MCF 10A (cell line): ENCODE measurements at regions not wholly inside any gene's neighbourhood (a gene's known extent, or its start where the extent isn't known, plus 50 kb on each side); places are given as distances from the start of the nearest gene placed in this dataset.

ENCODE experiments used
- BruUV-seq: library from RNA; stranded (reverse); fragments of 400-500 nt; replicated peaks from 2 replicates; lab custom pipeline; 2021; lab: Mats Ljungman, UMichigan
- CTCF ChIA-PET: fragments of 300-600 bp; sonication (Branson Sonifier 250); formaldehyde crosslinking; extraction: SDS; loops from one replicate; lab custom pipeline; 2021; ENCODE audit warnings: antibody characterized with exemption, inconsistent platforms; lab: Yijun Ruan, JAX
- POLR2A ChIA-PET: fragments of 300-600, 350-650 bp; sonication (Branson Sonifier 250); formaldehyde crosslinking; extraction: SDS; loops from one replicate; lab custom pipeline; 2020; ENCODE audit warnings: antibody characterized with exemption, inconsistent platforms; lab: Yijun Ruan, JAX
- DNase-seq: peaks from one replicate; pipeline ENCODE4 v3.0.0-alpha.2; 2018; ENCODE audit not compliant: unreplicated experiment
- H3K27ac Mint-ChIP-seq: one replicate; pipeline ENCODE4 v1.8.0; 2022; ENCODE audit warnings: mild to moderate bottlenecking, low read depth, mixed read lengths; ENCODE audit not compliant: unreplicated experiment
- H3K27me3 Mint-ChIP-seq: one replicate; pipeline ENCODE4 v1.8.0; 2022; ENCODE audit warnings: mixed read lengths; ENCODE audit not compliant: insufficient read depth, unreplicated experiment
- H3K36me3 Mint-ChIP-seq: one replicate; pipeline ENCODE4 v1.8.0; 2022; ENCODE audit warnings: mild to moderate bottlenecking, moderate library complexity, mixed read lengths; ENCODE audit not compliant: insufficient read depth, unreplicated experiment
- H3K4me1 Mint-ChIP-seq: one replicate; pipeline ENCODE4 v1.8.0; 2022; ENCODE audit warnings: mixed read lengths; ENCODE audit not compliant: insufficient read depth, unreplicated experiment
- H3K4me3 Mint-ChIP-seq: one replicate; pipeline ENCODE4 v1.8.0; 2022; ENCODE audit warnings: mild to moderate bottlenecking, moderate library complexity, mixed read lengths; ENCODE audit not compliant: unreplicated experiment
- H3K9me3 Mint-ChIP-seq: one replicate; pipeline ENCODE4 v1.8.0; 2022; ENCODE audit warnings: mixed read lengths; ENCODE audit not compliant: unreplicated experiment
- intact Hi-C: fragments of 100-400 bp; cut with micrococcal nuclease; formaldehyde crosslinking; loops from 2 replicates; pipeline ENCODE4 v1.14.1; 2022
- TF ChIP-seq, protein P1 (sequence below): fragments of 200-600 bp; IDR thresholded peaks from one replicate; pipeline ENCODE4 v1.8.0; 2022; ENCODE audit warnings: antibody characterized with exemption, mild to moderate bottlenecking; ENCODE audit not compliant: unreplicated experiment

DNA sequence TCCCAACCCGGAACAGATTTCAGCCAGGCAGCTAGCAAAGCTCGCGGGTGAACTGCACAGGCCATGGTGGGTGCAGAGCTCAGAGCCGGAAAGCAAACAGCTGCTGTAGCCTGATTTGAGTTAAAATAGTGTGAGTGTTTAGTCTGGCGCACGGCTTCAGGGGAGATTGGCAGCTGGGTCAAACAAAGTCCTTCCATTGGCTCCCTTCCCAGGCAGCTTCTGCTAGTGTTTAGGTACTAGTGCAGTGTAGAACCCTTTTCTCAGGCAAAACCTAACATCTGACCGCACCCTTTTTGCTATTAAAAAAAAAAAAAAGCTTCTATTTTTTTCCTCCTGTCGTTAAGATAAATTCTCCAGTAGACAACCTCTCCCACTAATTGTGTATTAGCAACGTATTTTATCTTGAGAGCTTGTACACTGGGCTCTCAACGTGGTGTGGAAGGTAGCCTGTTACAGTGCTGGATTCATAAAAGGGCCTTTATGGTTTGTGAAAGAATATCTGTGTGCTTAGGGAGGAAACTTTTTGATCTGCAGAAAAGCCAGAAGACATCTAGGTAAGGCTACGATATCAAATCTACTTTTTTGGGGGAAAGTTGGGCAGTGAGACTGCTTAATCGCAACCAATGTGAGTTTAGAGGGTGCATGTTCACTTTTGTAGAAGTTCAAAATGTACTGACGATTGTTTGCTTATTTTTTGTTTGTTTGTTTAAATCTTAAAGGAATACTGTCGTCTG is 689.6 kb downstream of the USP25 start:
- TF ChIP-seq, protein P1, sequence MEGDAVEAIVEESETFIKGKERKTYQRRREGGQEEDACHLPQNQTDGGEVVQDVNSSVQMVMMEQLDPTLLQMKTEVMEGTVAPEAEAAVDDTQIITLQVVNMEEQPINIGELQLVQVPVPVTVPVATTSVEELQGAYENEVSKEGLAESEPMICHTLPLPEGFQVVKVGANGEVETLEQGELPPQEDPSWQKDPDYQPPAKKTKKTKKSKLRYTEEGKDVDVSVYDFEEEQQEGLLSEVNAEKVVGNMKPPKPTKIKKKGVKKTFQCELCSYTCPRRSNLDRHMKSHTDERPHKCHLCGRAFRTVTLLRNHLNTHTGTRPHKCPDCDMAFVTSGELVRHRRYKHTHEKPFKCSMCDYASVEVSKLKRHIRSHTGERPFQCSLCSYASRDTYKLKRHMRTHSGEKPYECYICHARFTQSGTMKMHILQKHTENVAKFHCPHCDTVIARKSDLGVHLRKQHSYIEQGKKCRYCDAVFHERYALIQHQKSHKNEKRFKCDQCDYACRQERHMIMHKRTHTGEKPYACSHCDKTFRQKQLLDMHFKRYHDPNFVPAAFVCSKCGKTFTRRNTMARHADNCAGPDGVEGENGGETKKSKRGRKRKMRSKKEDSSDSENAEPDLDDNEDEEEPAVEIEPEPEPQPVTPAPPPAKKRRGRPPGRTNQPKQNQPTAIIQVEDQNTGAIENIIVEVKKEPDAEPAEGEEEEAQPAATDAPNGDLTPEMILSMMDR = no peak
- peaks cover 53% of the 10 kb centered on the region for H3K27me3 Mint-ChIP-seq
- H3K36me3 Mint-ChIP-seq = no peaks in the 10 kb centered on the region
- intact Hi-C loops = no loop called here
- ChIA-PET CTCF (interaction anchor here (1.0 kb wide), 1 partner anchor 429 kb away, joined by 4 read pairs; no protein-coding TSS in a partner anchor), POLR2A (no interaction called here)
- no peak overlapping the region for H3K27ac Mint-ChIP-seq
- BruUV-seq = no TSS peak
- no peaks in the 10 kb centered on the region for H3K4me1 Mint-ChIP-seq
- no peak overlapping the region for H3K4me3 Mint-ChIP-seq
- H3K9me3 Mint-ChIP-seq = no peaks in the 10 kb centered on the region
- no peak for DNase-seq

DNA sequence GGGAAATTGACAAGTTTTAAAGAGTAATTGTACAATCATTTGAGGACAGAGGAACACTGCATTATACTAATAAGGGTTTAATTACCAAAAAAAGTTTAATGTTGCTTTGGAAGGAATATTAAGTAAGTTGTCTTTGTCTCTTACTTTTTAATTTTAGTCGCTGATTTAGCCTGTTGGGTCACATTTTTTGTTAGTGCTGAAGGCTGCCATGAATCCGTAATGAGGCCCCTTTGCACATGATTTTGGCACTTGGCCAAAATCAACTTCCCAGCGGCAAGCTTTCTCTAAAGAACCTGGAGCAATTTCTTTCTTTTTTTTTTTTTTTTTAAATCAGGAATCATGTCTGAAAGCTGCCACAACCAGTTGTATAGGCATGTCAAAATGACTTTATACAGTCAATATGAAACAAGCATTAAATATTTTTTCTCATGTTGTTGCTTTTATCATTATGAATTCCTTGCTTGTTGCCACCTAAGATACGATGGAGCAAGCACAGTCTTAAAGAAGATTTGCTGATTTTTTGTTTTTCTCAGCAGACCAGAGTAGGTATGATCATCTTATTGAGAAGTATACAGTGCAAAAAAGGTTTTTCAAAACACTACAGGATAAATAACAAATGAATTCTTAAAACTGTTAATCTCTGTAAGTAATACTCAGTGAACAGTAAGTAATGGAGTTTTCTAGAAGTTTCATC is 690.4 kb downstream of the USP25 start:
- no peaks in the 10 kb centered on the region for H3K36me3 Mint-ChIP-seq
- peaks cover 60% of the 10 kb centered on the region for H3K27me3 Mint-ChIP-seq
- no peak overlapping the region for H3K4me3 Mint-ChIP-seq
- no peaks in the 10 kb centered on the region for H3K4me1 Mint-ChIP-seq
- no TSS peak for BruUV-seq
- no peak overlapping the region for H3K27ac Mint-ChIP-seq
- CTCF ChIA-PET = interaction anchor here (0.6 kb wide), 1 partner anchor 36 kb away, joined by 3 read pairs; no protein-coding TSS in a partner anchor
- no peaks in the 10 kb centered on the region for H3K9me3 Mint-ChIP-seq
- intact Hi-C loops = no loop called here
- DNase-seq = peak; percentile 47
- POLR2A ChIA-PET = interaction anchor here (0.6 kb wide), 1 partner anchor 146 kb away, joined by 3 read pairs; no protein-coding TSS in a partner anchor
- TF ChIP-seq, protein P1 = no peak

DNA sequence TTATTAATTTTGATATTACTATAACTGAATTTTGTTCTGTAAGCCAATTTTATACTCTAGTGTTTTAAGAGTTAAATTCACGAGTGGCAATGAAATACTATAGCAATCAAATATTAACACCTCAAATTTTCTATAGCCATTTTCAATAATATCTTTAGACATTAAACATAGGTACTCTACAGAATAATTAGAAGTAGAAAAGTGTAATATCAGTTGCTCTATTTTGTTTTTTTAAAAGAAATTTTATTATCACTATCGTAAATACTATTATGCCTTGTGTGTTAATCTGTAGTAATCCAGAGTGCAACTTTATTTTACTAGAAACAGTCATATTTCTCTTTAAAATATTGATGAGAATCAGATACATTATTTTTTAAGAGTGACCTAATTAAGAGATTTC is 691.2 kb downstream of the USP25 start:
- Mint-ChIP-seq H3K4me1 (no peaks in the 10 kb centered on the region), H3K9me3 (no peaks in the 10 kb centered on the region), H3K36me3 (no peaks in the 10 kb centered on the region), H3K27me3 (peaks cover 53% of the 10 kb centered on the region), H3K4me3 (no peak overlapping the region), H3K27ac (no peak overlapping the region)
- TF ChIP-seq, protein P1 = no peak
- POLR2A ChIA-PET = interaction anchor here (0.6 kb wide), 1 partner anchor 145 kb away, joined by 3 read pairs; no protein-coding TSS in a partner anchor
- intact Hi-C loops = no loop called here
- CTCF ChIA-PET = interaction anchor here (0.6 to 0.7 kb wide), 2 partner anchors 35 to 471 kb away, joined by 3 read pairs; no protein-coding TSS in a partner anchor
- BruUV-seq = no TSS peak
- no peak for DNase-seq

DNA sequence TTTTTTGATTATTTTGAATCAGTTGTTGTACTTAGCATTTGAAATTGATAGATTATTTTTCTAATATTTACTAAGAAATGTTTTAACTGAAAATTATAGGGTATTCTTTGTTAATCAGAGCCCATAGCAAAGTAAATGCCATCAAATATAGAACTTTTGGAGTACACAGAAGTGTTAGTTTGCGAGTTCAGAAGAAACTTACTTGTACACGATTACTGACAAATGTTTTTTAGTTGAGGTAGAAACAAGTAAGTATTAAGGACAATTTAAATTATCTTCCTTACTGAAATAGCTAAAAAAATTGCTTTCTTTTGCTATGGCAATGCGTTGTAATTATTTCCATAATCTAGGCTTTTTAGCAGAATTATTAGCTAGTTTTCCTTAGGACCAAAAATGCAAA is 692.2 kb downstream of the USP25 start:
- no TSS peak for BruUV-seq
- Mint-ChIP-seq H3K36me3 (no peaks in the 10 kb centered on the region), H3K27me3 (peaks cover 52% of the 10 kb centered on the region), H3K4me1 (no peaks in the 10 kb centered on the region), H3K4me3 (no peak overlapping the region), H3K9me3 (no peaks in the 10 kb centered on the region), H3K27ac (no peak overlapping the region)
- no peak for DNase-seq
- ChIA-PET POLR2A (no interaction called here), CTCF (no interaction called here)
- TF ChIP-seq, protein P1 = no peak
- intact Hi-C loops = no loop called here
